Adrenal gland (tissue), 5 donors: ENCODE measurements at regions not wholly inside any gene's neighbourhood (a gene's known extent, or its start where the extent isn't known, plus 50 kb on each side); places are given as distances from the start of the nearest gene placed in this dataset.

Source experiments
- CTCF ChIP-seq, 6 experiments: fragments of 450-650 bp in 4 of 6; fragments of 200-600 bp in 2 of 6; sonication (generic) in 1 of 6; IDR thresholded peaks; 1 replicate in 5 of 6; 2 replicates in 1 of 6; pipeline versions ENCODE4 v1.5.1 to v1.8.0; 2016 to 2021; ENCODE audit warnings: antibody characterized with exemption in 6 of 6, mild to moderate bottlenecking in 2 of 6, moderate library complexity in 1 of 6
- POLR2A ChIP-seq, 2 donors: fragments of 450-650 bp; IDR thresholded peaks; one replicate each; pipeline ENCODE4 v1.6.1; 2017; ENCODE audit warnings: antibody characterized with exemption in 2 of 2, mild to moderate bottlenecking in 2 of 2, moderate library complexity in 1 of 2
- donor health status: DM: no; HTN: no; CAD: no.

GRCh38 chr5:27463446-27464149 is 425.2 kb upstream of the CDH9 start:
- TF ChIP-seq CTCF (IDR thresholded peaks at IDR 0.05) = no peak
- no peak for TF ChIP-seq POLR2A (IDR thresholded peaks at IDR 0.05)
